ENCODE measurements at regions not wholly inside any gene's neighbourhood (a gene's known extent, or its start where the extent isn't known, plus 50 kb on each side); places are given as distances from the start of the nearest gene placed in this dataset.

- no peak for DNase-seq
- in situ Hi-C loops (cut with MboI; ENCODE audit: low pct_unique_long_range_greater_than_20kb, low sequenced_read_pairs), result no loop called here
Observed at GRCh38 chr2:47249157-47249900, 73.0 kb upstream of the CALM2 start.

DNA sequence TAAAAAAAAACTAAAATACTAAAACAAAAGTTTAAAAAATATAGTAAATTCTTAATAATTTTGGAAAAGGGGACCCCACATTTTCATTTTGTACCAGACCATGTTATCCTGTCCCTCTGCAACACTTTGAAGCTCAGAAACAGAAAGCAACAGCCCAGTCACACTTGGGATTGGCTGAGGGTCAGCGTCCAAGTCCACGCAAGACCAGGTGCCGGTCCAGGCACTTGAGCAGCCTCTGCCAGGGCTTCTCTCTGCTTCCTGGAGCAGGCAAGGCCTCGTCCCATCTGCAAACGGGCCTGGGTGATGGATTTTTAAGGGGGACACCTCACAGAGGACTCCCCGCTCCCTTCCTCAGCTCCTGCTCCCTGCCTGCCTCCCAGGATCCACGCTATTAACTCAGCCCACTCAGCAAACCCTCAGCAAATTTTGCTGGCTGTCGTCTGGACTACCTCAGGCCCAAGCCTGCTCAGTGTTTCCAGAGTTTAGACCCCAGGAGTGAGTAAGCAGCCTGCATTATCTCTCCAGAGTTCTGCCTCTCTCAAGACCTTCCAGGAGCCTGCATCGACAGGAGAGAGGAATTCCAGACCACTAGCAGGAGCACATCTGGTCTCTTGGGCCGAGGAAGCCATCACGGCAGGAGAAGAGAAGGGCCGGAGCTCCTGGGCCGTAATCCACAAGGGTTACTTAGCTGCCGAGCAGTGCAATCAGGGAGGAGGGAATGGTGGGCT lies 67.4 kb upstream of the CALM2 start:
- in situ Hi-C loops (cut with MboI; ENCODE audit: low pct_unique_long_range_greater_than_20kb, low sequenced_read_pairs), result no loop called here
- DNase-seq, result no peak

GRCh38 chr2:47241715-47242114 lies 65.4 kb upstream of the CALM2 start:
- no peak for DNase-seq
- in situ Hi-C loops (cut with MboI; ENCODE audit: low pct_unique_long_range_greater_than_20kb, low sequenced_read_pairs), result no loop called here

GRCh38 chr2:47239119-47239969 lies 63.0 kb upstream of the CALM2 start:
- in situ Hi-C loops (cut with MboI; ENCODE audit: low pct_unique_long_range_greater_than_20kb, low sequenced_read_pairs), result no loop called here
- no peak for DNase-seq

DNA sequence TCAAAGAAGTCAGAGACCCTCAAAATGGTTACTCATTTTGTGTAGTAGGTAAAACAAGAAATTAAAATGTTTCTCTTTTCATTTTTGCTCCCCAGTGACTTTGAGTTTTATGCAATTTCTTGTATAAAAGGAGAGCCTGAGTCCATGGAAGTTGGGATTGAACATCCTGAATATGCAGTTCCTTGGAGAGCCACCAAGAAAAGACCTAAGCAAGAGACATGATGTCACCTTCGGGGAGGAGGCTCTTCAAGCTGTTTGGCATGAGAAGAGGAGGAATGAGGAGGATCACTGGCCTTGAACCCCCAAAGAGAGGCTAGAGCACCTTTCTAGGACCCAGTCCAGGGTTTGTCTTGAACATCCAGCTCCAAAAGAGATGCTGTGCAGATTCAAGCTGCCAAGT lies 62.3 kb upstream of the CALM2 start:
- DNase-seq, result no peak
- in situ Hi-C loops (cut with MboI; ENCODE audit: low pct_unique_long_range_greater_than_20kb, low sequenced_read_pairs), result no loop called here

- DNase-seq, result no peak
- in situ Hi-C loops (cut with MboI; ENCODE audit: low pct_unique_long_range_greater_than_20kb, low sequenced_read_pairs), result no loop called here
Observed at GRCh38 chr2:47237375-47238334, 61.3 kb upstream of the CALM2 start.

GRCh38 chr2:47236503-47237215 lies 60.3 kb upstream of the CALM2 start:
- no peak for DNase-seq
- in situ Hi-C loops (cut with MboI; ENCODE audit: low pct_unique_long_range_greater_than_20kb, low sequenced_read_pairs), result no loop called here

DNA sequence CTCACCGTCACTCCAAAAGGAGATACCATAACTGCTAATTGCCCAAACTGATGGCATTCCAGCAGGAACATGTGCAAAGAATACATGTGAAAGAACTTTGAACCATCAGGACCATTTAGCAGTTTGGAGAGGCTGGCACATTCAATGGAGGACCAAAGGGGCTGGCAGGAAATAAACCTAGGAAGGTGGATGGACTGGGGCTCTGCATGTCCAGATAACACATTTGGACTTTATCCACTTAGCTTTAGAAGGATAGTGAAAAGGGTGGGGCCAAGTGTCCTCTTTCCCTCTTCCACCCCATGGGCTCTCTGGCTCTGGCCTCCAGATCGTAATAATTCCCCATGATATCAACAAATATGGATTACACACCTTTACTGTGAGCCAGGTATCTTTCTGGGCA lies 58.8 kb upstream of the CALM2 start:
- DNase-seq, result no peak
- in situ Hi-C loops (cut with MboI; ENCODE audit: low pct_unique_long_range_greater_than_20kb, low sequenced_read_pairs), result no loop called here

- no peak for DNase-seq
- in situ Hi-C loops (cut with MboI; ENCODE audit: low pct_unique_long_range_greater_than_20kb, low sequenced_read_pairs), result no loop called here
Observed at GRCh38 chr2:47234456-47234855, 58.1 kb upstream of the CALM2 start.

GRCh38 chr2:47232738-47233415 lies 56.6 kb upstream of the CALM2 start:
- in situ Hi-C loops (cut with MboI; ENCODE audit: low pct_unique_long_range_greater_than_20kb, low sequenced_read_pairs), result no loop called here
- DNase-seq, result no peak

GRCh38 chr2:47230418-47230817 lies 54.1 kb upstream of the CALM2 start:
- DNase-seq, result no peak
- in situ Hi-C loops (cut with MboI; ENCODE audit: low pct_unique_long_range_greater_than_20kb, low sequenced_read_pairs), result no loop called here

GRCh38 chr2:47227532-47228279 lies 51.4 kb upstream of the CALM2 start:
- DNase-seq, result no peak
- in situ Hi-C loops (cut with MboI; ENCODE audit: low pct_unique_long_range_greater_than_20kb, low sequenced_read_pairs), result no loop called here

- in situ Hi-C loops (cut with MboI; ENCODE audit: low pct_unique_long_range_greater_than_20kb, low sequenced_read_pairs), result no loop called here
- no peak for DNase-seq
Observed at GRCh38 chr2:47226923-47227220, 50.6 kb upstream of the CALM2 start.

DNA sequence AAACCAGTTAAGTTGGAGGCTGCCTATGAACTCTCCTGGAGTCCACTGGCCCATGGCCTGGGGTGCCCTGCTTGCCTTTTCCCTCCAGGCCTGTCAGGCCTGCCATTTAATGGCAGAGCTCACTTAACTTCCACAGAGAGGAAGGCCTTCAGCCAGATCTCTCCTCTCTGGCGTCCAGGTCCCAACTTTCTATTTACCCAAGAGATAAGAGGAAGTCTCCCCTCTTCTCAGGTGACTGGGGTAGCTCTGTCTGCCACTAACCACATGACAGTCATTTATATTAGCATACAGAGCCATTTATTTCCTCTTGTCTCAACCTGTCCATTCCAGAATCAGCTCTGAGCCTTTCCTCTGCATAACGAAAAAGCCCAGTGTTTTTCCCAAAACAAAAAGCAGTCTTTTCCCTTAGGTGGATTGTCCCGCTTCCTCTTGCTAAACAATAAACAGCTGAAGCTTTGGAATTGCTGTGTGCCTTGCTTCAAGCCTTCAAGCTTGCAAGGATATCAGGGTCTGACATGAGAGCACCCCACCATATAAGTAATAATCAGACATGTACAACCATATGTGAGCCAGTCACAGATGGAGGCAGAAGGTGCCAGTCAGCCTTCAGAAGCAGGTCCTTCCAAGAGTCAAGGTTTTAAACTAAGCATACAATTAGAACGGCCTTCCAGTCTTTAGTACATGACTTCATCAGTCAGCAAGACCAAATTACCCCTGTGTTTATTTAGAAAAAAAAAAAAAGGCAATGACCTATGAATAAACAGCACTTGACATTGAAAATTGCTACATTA lies 50.0 kb upstream of the CALM2 start:
- in situ Hi-C loops (cut with MboI; ENCODE audit: low pct_unique_long_range_greater_than_20kb, low sequenced_read_pairs), result no loop called here
- peak; percentile 33 for DNase-seq
